Keratinocyte (primary cell): ENCODE measurements at regions not wholly inside any gene's neighbourhood (a gene's known extent, or its start where the extent isn't known, plus 50 kb on each side); places are given as distances from the start of the nearest gene placed in this dataset.

Experiments
- DNase-seq: peaks from one replicate; pipeline ENCODE4 v3.0.0-alpha.2; 2011; ENCODE audit warnings: low read depth, missing footprints, low spot score
- FAIRE-seq: peaks from 2 replicates; lab custom pipeline; 2011; peaks lifted over from hg19 to GRCh38; lab: Jason Lieb, UNC
- H2AFZ ChIP-seq: 2 replicates; pipeline ENCODE4 v1.6.0; 2012; ENCODE audit warnings: low read length, control low read depth, inconsistent platforms; ENCODE audit not compliant: control insufficient read depth
- H3K27ac ChIP-seq: 2 replicates; pipeline ENCODE4 v1.5.1; 2011; ENCODE audit warnings: low read length; ENCODE audit not compliant: control insufficient read depth, insufficient read depth
- H3K27me3 ChIP-seq: 3 replicates; pipeline ENCODE4 v1.6.0; 2011; ENCODE audit warnings: low read length; ENCODE audit not compliant: control insufficient read depth, insufficient read depth; ENCODE audit errors: extremely low read depth
- H3K36me3 ChIP-seq, 2 experiments: 2 replicates in 1 of 2; 3 replicates in 1 of 2; pipeline ENCODE4 v1.5.1; 2011; ENCODE audit warnings: low read length in 2 of 2, mild to moderate bottlenecking in 1 of 2; ENCODE audit not compliant: control insufficient read depth in 2 of 2, insufficient read depth in 2 of 2; ENCODE audit errors: extremely low read depth in 1 of 2
- H3K4me1 ChIP-seq: 3 replicates; pipeline ENCODE4 v1.5.1; 2011; ENCODE audit warnings: low read length; ENCODE audit not compliant: control insufficient read depth, insufficient read depth; ENCODE audit errors: extremely low read depth
- H3K4me2 ChIP-seq: 3 replicates; pipeline ENCODE4 v1.6.0; 2011; ENCODE audit warnings: low read depth, low read length; ENCODE audit not compliant: control insufficient read depth, insufficient read depth; ENCODE audit errors: extremely low read depth
- H3K4me3 ChIP-seq, 3 experiments: fragments of 200-600 bp in 1 of 3; sonication (generic) in 1 of 3; 2 replicates in 2 of 3; 3 replicates in 1 of 3; pipeline ENCODE4 v1.5.1; 2011 to 2016; ENCODE audit warnings: low read length in 3 of 3, mild to moderate bottlenecking in 3 of 3, control low read depth in 2 of 3, inconsistent platforms in 1 of 3, low read depth in 1 of 3, mixed read lengths in 1 of 3, mixed run types in 1 of 3, moderate library complexity in 1 of 3; ENCODE audit not compliant: control insufficient read depth in 2 of 3, insufficient read depth in 2 of 3; ENCODE audit errors: extremely low read depth in 1 of 3
- H3K79me2 ChIP-seq: 2 replicates; pipeline ENCODE4 v1.6.0; 2012; ENCODE audit warnings: low read length; ENCODE audit not compliant: control insufficient read depth, insufficient read depth
- H3K9ac ChIP-seq: 3 replicates; pipeline ENCODE4 v1.6.0; 2011; ENCODE audit warnings: low read length; ENCODE audit not compliant: control insufficient read depth, insufficient read depth; ENCODE audit errors: extremely low read depth
- H3K9me1 ChIP-seq: 3 replicates; pipeline ENCODE4 v1.6.0; 2011; ENCODE audit warnings: low read length; ENCODE audit not compliant: control insufficient read depth, insufficient read depth; ENCODE audit errors: extremely low read depth
- H3K9me3 ChIP-seq: 2 replicates; pipeline ENCODE4 v1.5.1; 2012; ENCODE audit warnings: low read depth, low read length; ENCODE audit not compliant: control insufficient read depth
- H4K20me1 ChIP-seq: 3 replicates; pipeline ENCODE4 v1.6.0; 2011; ENCODE audit warnings: low read length; ENCODE audit not compliant: control insufficient read depth, insufficient read depth; ENCODE audit errors: extremely low read depth
- EZH2 ChIP-seq: IDR thresholded peaks from one replicate; pipeline ENCODE4 v1.6.1; 2012; ENCODE audit warnings: inconsistent platforms, mild to moderate bottlenecking, low read length, moderate library complexity
- dilution Hi-C: fragments of 300-500 bp; cut with MboI; formaldehyde crosslinking; loops from one replicate; pipeline ENCODE4 v1.7.0; 2020; ENCODE audit warnings: low sequenced_read_pairs; ENCODE audit not compliant: extremely low pct_ligation_motif_present
- TF ChIP-seq, protein P1 (sequence below), 3 experiments: IDR thresholded peaks in 1 of 3; conservative IDR thresholded peaks in 1 of 3; optimal IDR thresholded peaks in 1 of 3; 2 replicates in 2 of 3; 3 replicates in 1 of 3; pipeline versions ENCODE3 to v1.5.1; 2011; ENCODE audit warnings: low read length in 3 of 3, mild to moderate bottlenecking in 3 of 3, moderate library complexity in 2 of 3, control low read depth in 1 of 3, inconsistent platforms in 1 of 3; ENCODE audit not compliant: insufficient read depth in 2 of 3; ENCODE audit errors: extremely low read depth in 1 of 3

DNA sequence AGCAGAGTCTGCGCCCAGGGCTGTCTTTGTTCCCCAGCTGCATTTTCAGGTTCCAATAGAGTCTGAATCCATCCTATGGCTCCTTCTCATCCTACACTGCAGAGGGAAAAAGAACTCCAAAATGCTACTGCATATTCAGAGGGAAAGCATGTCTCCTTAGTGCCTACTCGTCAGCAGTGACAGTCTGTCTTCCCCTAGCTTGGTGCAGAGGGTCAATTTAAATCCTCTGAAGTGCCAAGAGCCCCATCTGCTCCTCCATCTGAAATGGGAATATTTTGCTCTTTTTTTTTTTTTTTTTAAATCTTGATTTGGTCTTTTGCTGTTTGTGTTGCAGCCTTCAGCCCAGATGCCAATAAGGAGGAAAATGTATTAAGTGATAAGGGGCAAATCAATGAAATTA, 199.3 kb downstream of the RNF144A start:
- H3K79me2 ChIP-seq: no peaks in the 10 kb centered on the region
- H3K36me3 ChIP-seq: no peaks in the 10 kb centered on the region
- DNase-seq: no peak
- no peak overlapping the region for H2AFZ ChIP-seq
- no peak overlapping the region for H3K27ac ChIP-seq
- H3K27me3 ChIP-seq: no peaks in the 10 kb centered on the region
- TF ChIP-seq, protein P1, sequence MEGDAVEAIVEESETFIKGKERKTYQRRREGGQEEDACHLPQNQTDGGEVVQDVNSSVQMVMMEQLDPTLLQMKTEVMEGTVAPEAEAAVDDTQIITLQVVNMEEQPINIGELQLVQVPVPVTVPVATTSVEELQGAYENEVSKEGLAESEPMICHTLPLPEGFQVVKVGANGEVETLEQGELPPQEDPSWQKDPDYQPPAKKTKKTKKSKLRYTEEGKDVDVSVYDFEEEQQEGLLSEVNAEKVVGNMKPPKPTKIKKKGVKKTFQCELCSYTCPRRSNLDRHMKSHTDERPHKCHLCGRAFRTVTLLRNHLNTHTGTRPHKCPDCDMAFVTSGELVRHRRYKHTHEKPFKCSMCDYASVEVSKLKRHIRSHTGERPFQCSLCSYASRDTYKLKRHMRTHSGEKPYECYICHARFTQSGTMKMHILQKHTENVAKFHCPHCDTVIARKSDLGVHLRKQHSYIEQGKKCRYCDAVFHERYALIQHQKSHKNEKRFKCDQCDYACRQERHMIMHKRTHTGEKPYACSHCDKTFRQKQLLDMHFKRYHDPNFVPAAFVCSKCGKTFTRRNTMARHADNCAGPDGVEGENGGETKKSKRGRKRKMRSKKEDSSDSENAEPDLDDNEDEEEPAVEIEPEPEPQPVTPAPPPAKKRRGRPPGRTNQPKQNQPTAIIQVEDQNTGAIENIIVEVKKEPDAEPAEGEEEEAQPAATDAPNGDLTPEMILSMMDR (optimal IDR thresholded peaks at IDR 0.05 in 1 of 3, IDR thresholded peaks at IDR 0.05 in 1 of 3, conservative IDR thresholded peaks at IDR 0.05 in 1 of 3; ENCODE audit: extremely low read depth in 1 of 3, insufficient read depth in 2 of 3, low read length in 3 of 3): no peak
- no peak for TF ChIP-seq EZH2
- FAIRE-seq: no peak
- H3K4me1 ChIP-seq: no peaks in the 10 kb centered on the region
- no peak overlapping the region for H3K9ac ChIP-seq
- H3K9me3 ChIP-seq: no peaks in the 10 kb centered on the region
- H3K4me2 ChIP-seq: no peak overlapping the region
- no peaks in the 10 kb centered on the region for H4K20me1 ChIP-seq
- H3K4me3 ChIP-seq: no peak overlapping the region
- dilution Hi-C loops: no loop called here
- no peaks in the 10 kb centered on the region for H3K9me1 ChIP-seq

DNA sequence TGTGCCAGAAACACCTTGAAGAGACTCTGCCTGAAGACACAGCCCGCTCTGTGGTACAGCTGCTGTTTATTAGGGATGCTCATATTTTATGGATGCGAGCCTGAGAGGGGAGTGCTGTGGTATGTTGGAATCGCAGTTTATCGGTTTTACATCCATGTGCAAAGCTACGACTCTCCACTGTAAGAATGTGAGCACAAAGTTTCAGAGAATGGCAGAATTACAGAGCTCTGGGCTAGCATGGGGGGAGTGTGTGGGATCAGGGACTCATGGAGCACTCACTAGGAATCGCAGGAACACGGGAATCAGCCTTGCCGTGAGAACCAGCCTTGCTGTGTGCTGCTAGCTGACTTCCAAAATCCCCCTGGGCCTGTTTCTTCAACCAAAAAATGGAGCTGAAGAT, 199.9 kb downstream of the RNF144A start:
- DNase-seq (no peak), FAIRE-seq (no peak)
- no peak overlapping the region for H3K4me3 ChIP-seq
- no peak overlapping the region for H3K27ac ChIP-seq
- no peak overlapping the region for H3K4me2 ChIP-seq
- H3K36me3 ChIP-seq: no peaks in the 10 kb centered on the region
- H3K79me2 ChIP-seq: no peaks in the 10 kb centered on the region
- dilution Hi-C loops: no loop called here
- H3K9ac ChIP-seq: no peak overlapping the region
- no peaks in the 10 kb centered on the region for H3K4me1 ChIP-seq
- H3K27me3 ChIP-seq: no peaks in the 10 kb centered on the region
- H4K20me1 ChIP-seq: no peaks in the 10 kb centered on the region
- no peak overlapping the region for H2AFZ ChIP-seq
- no peaks in the 10 kb centered on the region for H3K9me3 ChIP-seq
- TF ChIP-seq EZH2: no peak
- TF ChIP-seq, protein P1 (optimal IDR thresholded peaks at IDR 0.05 in 1 of 3, IDR thresholded peaks at IDR 0.05 in 1 of 3, conservative IDR thresholded peaks at IDR 0.05 in 1 of 3; ENCODE audit: extremely low read depth in 1 of 3, insufficient read depth in 2 of 3, low read length in 3 of 3): no peak
- H3K9me1 ChIP-seq: no peaks in the 10 kb centered on the region
